Activated T-helper 2 cell treated with anti-CD3 and anti-CD28 coated beads, Interferon-gamma antibody, Interleukin-2, Interleukin-4, amounts not matched to agents 10 μg/mL and 5 μg/mL and 100 μg/mL, durations not matched to agents 14 hours and 24 hours and 36 hours (primary cell): ENCODE measurements at regions not wholly inside any gene's neighbourhood (a gene's known extent, or its start where the extent isn't known, plus 50 kb on each side); places are given as distances from the start of the nearest gene placed in this dataset.
"Not testable (repeated sequence)": the region's sequence is repeated elsewhere in the genome, so short reads cannot be mapped to it uniquely, and the experiment has no call there.

ENCODE experiments used
- DNase-seq: peaks from one replicate; pipeline ENCODE4 v3.0.0; 2021; ENCODE audit warnings: low spot score
- H3K27ac Mint-ChIP-seq: one replicate; pipeline ENCODE4 v1.8.0; 2021; ENCODE audit warnings: mixed read lengths
- H3K27me3 Mint-ChIP-seq: one replicate; pipeline ENCODE4 v1.8.0; 2021; ENCODE audit warnings: low read depth, mixed read lengths
- H3K36me3 Mint-ChIP-seq: one replicate; pipeline ENCODE4 v1.8.0; 2021; ENCODE audit warnings: low read depth, mixed read lengths
- H3K4me1 Mint-ChIP-seq: one replicate; pipeline ENCODE4 v1.8.0; 2021; ENCODE audit warnings: low read depth, mixed read lengths
- H3K4me3 Mint-ChIP-seq: one replicate; pipeline ENCODE4 v1.8.0; 2021; ENCODE audit warnings: low read depth, mild to moderate bottlenecking, moderate library complexity, mixed read lengths
- H3K9me3 Mint-ChIP-seq: one replicate; pipeline ENCODE4 v1.8.0; 2021; ENCODE audit warnings: mixed read lengths
- intact Hi-C: fragments of 100-400 bp; cut with micrococcal nuclease; formaldehyde crosslinking; loops from one replicate; pipeline ENCODE4 v1.15.1; 2023

- Mint-ChIP-seq H3K4me3 (no peak overlapping the region), H3K9me3 (peaks cover 25% of the 10 kb centered on the region), H3K27me3 (no peaks in the 10 kb centered on the region), H3K36me3 (no peaks in the 10 kb centered on the region), H3K27ac (no peak overlapping the region), H3K4me1 (no peaks in the 10 kb centered on the region)
- intact Hi-C loops: no loop called here
- no peak for DNase-seq
Observed at GRCh38 chr10:108962172-108962571, 961.1 kb downstream of the XPNPEP1 start.

GRCh38 chr10:108957681-108958080 is 965.6 kb downstream of the XPNPEP1 start:
- H3K36me3 Mint-ChIP-seq: no peaks in the 10 kb centered on the region
- DNase-seq: no peak
- no peaks in the 10 kb centered on the region for H3K27me3 Mint-ChIP-seq
- H3K27ac Mint-ChIP-seq: no peak overlapping the region
- H3K4me1 Mint-ChIP-seq: no peaks in the 10 kb centered on the region
- no peak overlapping the region for H3K4me3 Mint-ChIP-seq
- peaks cover 28% of the 10 kb centered on the region for H3K9me3 Mint-ChIP-seq
- intact Hi-C loops: no loop called here

GRCh38 chr10:108956149-108956548 is 967.2 kb downstream of the XPNPEP1 start:
- Mint-ChIP-seq H3K27me3 (no peaks in the 10 kb centered on the region), H3K4me1 (no peaks in the 10 kb centered on the region), H3K27ac (no peak overlapping the region), H3K4me3 (no peak overlapping the region), H3K9me3 (peaks cover 37% of the 10 kb centered on the region), H3K36me3 (no peaks in the 10 kb centered on the region)
- intact Hi-C loops: no loop called here
- no peak for DNase-seq

- H3K27me3 Mint-ChIP-seq, H3K36me3 Mint-ChIP-seq, H3K9me3 Mint-ChIP-seq, H3K4me1 Mint-ChIP-seq, H3K27ac Mint-ChIP-seq, H3K4me3 Mint-ChIP-seq, intact Hi-C loops, DNase-seq: not testable (repeated sequence)
Observed at GRCh38 chr10:108920029-108920428, 1003.3 kb downstream of the XPNPEP1 start.

- H3K9me3 Mint-ChIP-seq: no peaks in the 10 kb centered on the region
- peaks cover 2% of the 10 kb centered on the region for H3K27me3 Mint-ChIP-seq
- H3K36me3 Mint-ChIP-seq: no peaks in the 10 kb centered on the region
- no peaks in the 10 kb centered on the region for H3K4me1 Mint-ChIP-seq
- intact Hi-C loops: no loop called here
- H3K27ac Mint-ChIP-seq: no peak overlapping the region
- H3K4me3 Mint-ChIP-seq: no peak overlapping the region
- no peak for DNase-seq
Observed at GRCh38 chr10:108913300-108913699, 1010.0 kb downstream of the XPNPEP1 start.

GRCh38 chr10:108911814-108912541 is 1011.3 kb downstream of the XPNPEP1 start:
- no peaks in the 10 kb centered on the region for H3K4me1 Mint-ChIP-seq
- H3K27me3 Mint-ChIP-seq: peaks cover 2% of the 10 kb centered on the region
- H3K9me3 Mint-ChIP-seq: no peaks in the 10 kb centered on the region
- no peak overlapping the region for H3K27ac Mint-ChIP-seq
- intact Hi-C loops: no loop called here
- H3K36me3 Mint-ChIP-seq: no peaks in the 10 kb centered on the region
- no peak overlapping the region for H3K4me3 Mint-ChIP-seq
- DNase-seq: no peak

GRCh38 chr10:108908096-108908495 is 1015.2 kb downstream of the XPNPEP1 start:
- Mint-ChIP-seq H3K9me3 (no peaks in the 10 kb centered on the region), H3K4me3 (no peak overlapping the region), H3K4me1 (no peaks in the 10 kb centered on the region), H3K27ac (no peak overlapping the region), H3K36me3 (no peaks in the 10 kb centered on the region), H3K27me3 (peaks cover 2% of the 10 kb centered on the region)
- DNase-seq: no peak
- intact Hi-C loops: no loop called here

GRCh38 chr10:108905821-108906220 is 1017.5 kb downstream of the XPNPEP1 start:
- no peak overlapping the region for H3K27ac Mint-ChIP-seq
- no peak overlapping the region for H3K4me3 Mint-ChIP-seq
- H3K4me1 Mint-ChIP-seq: no peaks in the 10 kb centered on the region
- H3K36me3 Mint-ChIP-seq: no peaks in the 10 kb centered on the region
- intact Hi-C loops: no loop called here
- no peak for DNase-seq
- no peaks in the 10 kb centered on the region for H3K27me3 Mint-ChIP-seq
- no peaks in the 10 kb centered on the region for H3K9me3 Mint-ChIP-seq

- no peaks in the 10 kb centered on the region for H3K9me3 Mint-ChIP-seq
- H3K27me3 Mint-ChIP-seq: no peaks in the 10 kb centered on the region
- H3K4me1 Mint-ChIP-seq: no peaks in the 10 kb centered on the region
- no peak overlapping the region for H3K4me3 Mint-ChIP-seq
- intact Hi-C loops: no loop called here
- no peak for DNase-seq
- H3K36me3 Mint-ChIP-seq: no peaks in the 10 kb centered on the region
- H3K27ac Mint-ChIP-seq: no peak overlapping the region
Observed at GRCh38 chr10:108905171-108905570, 1018.1 kb downstream of the XPNPEP1 start.

- Mint-ChIP-seq H3K4me1 (no peaks in the 10 kb centered on the region), H3K27me3 (no peaks in the 10 kb centered on the region), H3K9me3 (peaks cover 2% of the 10 kb centered on the region), H3K36me3 (no peaks in the 10 kb centered on the region), H3K27ac (no peak overlapping the region), H3K4me3 (no peak overlapping the region)
- no peak for DNase-seq
- intact Hi-C loops: no loop called here
Observed at GRCh38 chr10:108904163-108904838, 1019.0 kb downstream of the XPNPEP1 start.

GRCh38 chr10:108902619-108903285 is 1020.6 kb downstream of the XPNPEP1 start:
- H3K27ac Mint-ChIP-seq: no peak overlapping the region
- no peaks in the 10 kb centered on the region for H3K27me3 Mint-ChIP-seq
- no peak overlapping the region for H3K4me3 Mint-ChIP-seq
- DNase-seq: no peak
- H3K36me3 Mint-ChIP-seq: no peaks in the 10 kb centered on the region
- intact Hi-C loops: no loop called here
- H3K4me1 Mint-ChIP-seq: no peaks in the 10 kb centered on the region
- H3K9me3 Mint-ChIP-seq: peaks cover 8% of the 10 kb centered on the region

- peaks cover 8% of the 10 kb centered on the region for H3K9me3 Mint-ChIP-seq
Observed at GRCh38 chr10:108901781-108902618, 1021.3 kb downstream of the XPNPEP1 start.

More at GRCh38 chr10:108901781-108902618, 1021.3 kb downstream of the XPNPEP1 start:
- Mint-ChIP-seq H3K4me1 (no peaks in the 10 kb centered on the region), H3K27me3 (no peaks in the 10 kb centered on the region), H3K27ac (no peak overlapping the region), H3K36me3 (no peaks in the 10 kb centered on the region), H3K4me3 (no peak overlapping the region)
- DNase-seq: no peak
- intact Hi-C loops: no loop called here
